ENCODE measurements at regions not wholly inside any gene's neighbourhood (a gene's known extent, or its start where the extent isn't known, plus 50 kb on each side); places are given as distances from the start of the nearest gene placed in this dataset.
"Not testable (repeated sequence)": the region's sequence is repeated elsewhere in the genome, so short reads cannot be mapped to it uniquely, and the experiment has no call there.

- DNase-seq, result no peak
These were observed 129.7 kb downstream of the EPC1 start for GRCh38 chr10:32217216-32217615.

- not testable (repeated sequence) for DNase-seq
These were observed 133.1 kb downstream of the EPC1 start for GRCh38 chr10:32213838-32214237.

GRCh38 chr10:32211046-32211363, 136.0 kb downstream of the EPC1 start:
- DNase-seq, result no peak

GRCh38 chr10:32210306-32211045, 136.5 kb downstream of the EPC1 start:
- DNase-seq, result peak; percentile 78

GRCh38 chr10:32208005-32208404, 139.0 kb downstream of the EPC1 start:
- not testable (repeated sequence) for DNase-seq

- peak; percentile 74 for DNase-seq
These were observed 139.4 kb downstream of the EPC1 start for GRCh38 chr10:32207544-32207943.

- DNase-seq, result peak; percentile 58
These were observed 141.3 kb downstream of the EPC1 start for GRCh38 chr10:32205670-32206069.

- DNase-seq, result no peak
These were observed 142.4 kb downstream of the EPC1 start for GRCh38 chr10:32204606-32205005.

GRCh38 chr10:32199714-32200394, 143.6 kb upstream of the KIF5B start:
- DNase-seq, result no peak

GRCh38 chr10:32197423-32197822, 141.2 kb upstream of the KIF5B start:
- DNase-seq, result no peak

GRCh38 chr10:32190890-32191491, 134.8 kb upstream of the KIF5B start:
- DNase-seq, result peak; percentile 60

GRCh38 chr10:32189400-32190084, 133.3 kb upstream of the KIF5B start:
- DNase-seq, result peak; percentile 43

- not testable (repeated sequence) for DNase-seq
These were observed 132.4 kb upstream of the KIF5B start for GRCh38 chr10:32188601-32189000.

GRCh38 chr10:32187686-32188085, 131.5 kb upstream of the KIF5B start:
- DNase-seq, result no peak

GRCh38 chr10:32183652-32184051, 127.4 kb upstream of the KIF5B start:
- not testable (repeated sequence) for DNase-seq

GRCh38 chr10:32182476-32182875, 126.3 kb upstream of the KIF5B start:
- DNase-seq, result no peak

- DNase-seq, result no peak
These were observed 124.4 kb upstream of the KIF5B start for GRCh38 chr10:32180390-32181280.

- DNase-seq, result no peak
These were observed 123.6 kb upstream of the KIF5B start for GRCh38 chr10:32179836-32180235.

- not testable (repeated sequence) for DNase-seq
These were observed 121.4 kb upstream of the KIF5B start for GRCh38 chr10:32177594-32177993.

- DNase-seq, result no peak
These were observed 119.4 kb upstream of the KIF5B start for GRCh38 chr10:32175629-32176028.

GRCh38 chr10:32174349-32174893, 118.2 kb upstream of the KIF5B start:
- DNase-seq, result no peak

GRCh38 chr10:32171204-32171603, 115.0 kb upstream of the KIF5B start:
- DNase-seq, result no peak
